H9 (cell line): ENCODE measurements at regions not wholly inside any gene's neighbourhood (a gene's known extent, or its start where the extent isn't known, plus 50 kb on each side); places are given as distances from the start of the nearest gene placed in this dataset.

Source experiments
- DNase-seq: peaks from one replicate; pipeline ENCODE4 v3.0.0-alpha.2; 2017
- H2AFZ ChIP-seq: one replicate; pipeline ENCODE4 v1.6.1; 2013; ENCODE audit warnings: mild to moderate bottlenecking, low read length, control low read depth, moderate library complexity
- H2AK5ac ChIP-seq: 2 replicates; pipeline ENCODE4 v1.6.1; 2013; ENCODE audit warnings: low read length, control low read depth, mixed read lengths; ENCODE audit not compliant: insufficient read length
- H2BK120ac ChIP-seq: one replicate; pipeline ENCODE4 v1.6.1; 2013; ENCODE audit warnings: low read depth, mild to moderate bottlenecking, low read length, control low read depth, inconsistent platforms; ENCODE audit not compliant: poor library complexity, severe bottlenecking
- H2BK12ac ChIP-seq: 2 replicates; pipeline ENCODE4 v1.6.1; 2013; ENCODE audit warnings: low read length, control low read depth, mixed read lengths, low read depth; ENCODE audit not compliant: insufficient read length
- H2BK15ac ChIP-seq: 2 replicates; pipeline ENCODE4 v1.6.1; 2013; ENCODE audit warnings: low read depth, low read length, control low read depth
- H2BK20ac ChIP-seq: one replicate; pipeline ENCODE4 v1.6.1; 2013; ENCODE audit warnings: low read depth, mild to moderate bottlenecking, low read length, control low read depth, inconsistent platforms; ENCODE audit not compliant: poor library complexity, severe bottlenecking
- H2BK5ac ChIP-seq: 2 replicates; pipeline ENCODE4 v1.6.1; 2013; ENCODE audit warnings: low read length, control low read depth, mixed read lengths; ENCODE audit not compliant: insufficient read length
- H3K14ac ChIP-seq: 2 replicates; pipeline ENCODE4 v1.6.1; 2013; ENCODE audit warnings: low read length, control low read depth; ENCODE audit not compliant: insufficient read depth
- H3K18ac ChIP-seq: 2 replicates; pipeline ENCODE4 v1.6.1; 2013; ENCODE audit warnings: low read depth, mild to moderate bottlenecking, mixed read lengths, low read length, control low read depth; ENCODE audit not compliant: insufficient read length
- H3K23ac ChIP-seq: 2 replicates; pipeline ENCODE4 v1.6.1; 2013; ENCODE audit warnings: low read length, control low read depth, mixed read lengths, low read depth; ENCODE audit not compliant: insufficient read length
- H3K23me2 ChIP-seq: 2 replicates; pipeline ENCODE4 v1.6.1; 2013; ENCODE audit warnings: low read depth, mild to moderate bottlenecking, mixed read lengths, low read length, control low read depth; ENCODE audit not compliant: insufficient read length, poor library complexity, severe bottlenecking
- H3K27ac ChIP-seq: 2 replicates; pipeline ENCODE4 v1.5.1; 2013; ENCODE audit warnings: low read length, control low read depth, mixed read lengths, low read depth; ENCODE audit not compliant: insufficient read length
- H3K27me3 ChIP-seq: 2 replicates; pipeline ENCODE4 v1.6.1; 2013; ENCODE audit warnings: low read length, control low read depth, inconsistent platforms; ENCODE audit not compliant: insufficient read depth
- H3K4ac ChIP-seq: 2 replicates; pipeline ENCODE4 v1.6.1; 2013; ENCODE audit warnings: low read depth, mild to moderate bottlenecking, control low read depth, inconsistent platforms, low read length, moderate library complexity
- H3K4me1 ChIP-seq: 2 replicates; pipeline ENCODE4 v1.6.1; 2013; ENCODE audit warnings: low read length, control low read depth, inconsistent platforms; ENCODE audit not compliant: insufficient read depth
- H3K4me2 ChIP-seq: 2 replicates; pipeline ENCODE4 v1.6.1; 2013; ENCODE audit warnings: low read length, control low read depth, mixed read lengths; ENCODE audit not compliant: insufficient read length, insufficient read depth
- H3K56ac ChIP-seq: 2 replicates; pipeline ENCODE4 v1.6.1; 2013; ENCODE audit warnings: low read depth, mild to moderate bottlenecking, mixed read lengths, low read length, control low read depth; ENCODE audit not compliant: insufficient read length
- H3K79me1 ChIP-seq: 2 replicates; pipeline ENCODE4 v1.6.1; 2013; ENCODE audit warnings: low read depth, mild to moderate bottlenecking, moderate library complexity, low read length, control low read depth, inconsistent platforms; ENCODE audit not compliant: insufficient read depth, poor library complexity, severe bottlenecking
- H3K79me2 ChIP-seq: 2 replicates; pipeline ENCODE4 v1.6.1; 2013; ENCODE audit warnings: low read length, control low read depth, inconsistent platforms; ENCODE audit not compliant: insufficient read depth
- H3K9ac ChIP-seq: 2 replicates; pipeline ENCODE4 v1.6.1; 2013; ENCODE audit warnings: low read length, control low read depth, mixed read lengths; ENCODE audit not compliant: insufficient read length; ENCODE audit errors: extremely low read depth
- H3K9me3 ChIP-seq: one replicate; pipeline ENCODE4 v1.6.1; 2013; ENCODE audit warnings: low read depth, low read length, inconsistent platforms; ENCODE audit not compliant: control insufficient read depth
- H3T11ph ChIP-seq: one replicate; pipeline ENCODE4 v1.6.1; 2013; ENCODE audit warnings: mild to moderate bottlenecking, low read length, control low read depth, inconsistent platforms
- H4K20me1 ChIP-seq: one replicate; pipeline ENCODE4 v1.6.1; 2013; ENCODE audit not compliant: control insufficient read depth, insufficient read length, insufficient read depth
- H4K5ac ChIP-seq: 2 replicates; pipeline ENCODE4 v1.6.1; 2013; ENCODE audit warnings: low read depth, mild to moderate bottlenecking, mixed read lengths, low read length, control low read depth; ENCODE audit not compliant: insufficient read length
- H4K8ac ChIP-seq: replicated peaks from 2 replicates; pipeline ENCODE4 v1.6.1; 2013; ENCODE audit warnings: low read length, control low read depth, mixed read lengths, low read depth; ENCODE audit not compliant: insufficient read length
- H4K91ac ChIP-seq: 2 replicates; pipeline ENCODE4 v1.6.1; 2013; ENCODE audit warnings: low read depth, mild to moderate bottlenecking, moderate library complexity, mixed read lengths, low read length, control low read depth; ENCODE audit not compliant: insufficient read length
- H3K27ac Mint-ChIP-seq, 3 experiments: 2 replicates in 2 of 3; 3 replicates in 1 of 3; pipeline ENCODE4 v1.8.0; 2020 to 2021; ENCODE audit warnings: mixed read lengths in 3 of 3, mild to moderate bottlenecking in 1 of 3, moderate library complexity in 1 of 3
- H3K27me3 Mint-ChIP-seq: 2 replicates; pipeline ENCODE4 v1.8.0; 2021; ENCODE audit warnings: low read depth, mild to moderate bottlenecking, moderate library complexity, mixed read lengths
- H3K36me3 Mint-ChIP-seq, 3 experiments: 2 replicates in 2 of 3; 3 replicates in 1 of 3; pipeline ENCODE4 v1.8.0; 2020 to 2021; ENCODE audit warnings: low read depth in 3 of 3, mixed read lengths in 3 of 3; ENCODE audit not compliant: insufficient read depth in 1 of 3
- H3K4me1 Mint-ChIP-seq, 2 experiments: 2 replicates each; pipeline ENCODE4 v1.8.0; 2020; ENCODE audit warnings: mixed read lengths in 2 of 2
- H3K4me3 Mint-ChIP-seq, 2 experiments: 2 replicates in 1 of 2; 3 replicates in 1 of 2; pipeline ENCODE4 v1.8.0; 2020 to 2021; ENCODE audit warnings: mild to moderate bottlenecking in 2 of 2, mixed read lengths in 2 of 2, moderate library complexity in 1 of 2
- H3K9me3 Mint-ChIP-seq, 2 experiments: 2 replicates in 1 of 2; 3 replicates in 1 of 2; pipeline ENCODE4 v1.8.0; 2020; ENCODE audit warnings: mild to moderate bottlenecking in 2 of 2, mixed read lengths in 2 of 2, moderate library complexity in 1 of 2
- CTCF ChIP-seq: fragments of 200-600 bp; sonication (generic); conservative IDR thresholded peaks from 3 replicates; pipeline ENCODE4 v1.8.0; 2021; ENCODE audit warnings: antibody characterized with exemption, mild to moderate bottlenecking
- WGBS: extraction: QIAGEN DNeasy Blood & Tissue Kit; methylation state at CpG from one replicate; pipeline ENCODE4 v1.1.7; 2013; ENCODE audit warnings: missing lambda C conversion rate, low lambda C conversion rate, mixed read lengths; ENCODE audit not compliant: insufficient read length; ENCODE audit errors: extremely low coverage; 5-methylcytosine and 5-hydroxymethylcytosine counted together

GRCh38 chr6:141152951-141153350 lies 979.8 kb upstream of the GJE1 start:
- WGBS, result no CpG with 5 or more reads among the region's 1 CpG
- Histone ChIP-seq H2BK20ac (peak overlapping the region; percentile 97), H2AFZ (no peak overlapping the region), H2BK15ac (no peak overlapping the region), H3K4ac (no peak overlapping the region; the same call in 1 of the 2 replicates), H4K91ac (no peak overlapping the region), H3K23ac (no peak overlapping the region), H2AK5ac (no peak overlapping the region), H3K4me1 (peaks cover 5% of the 10 kb centered on the region), H3K23me2 (no peaks in the 10 kb centered on the region), H3K9ac (no peak overlapping the region), H3K27ac (peak overlapping the region; percentile 46), H3K79me2 (no peaks in the 10 kb centered on the region), H4K20me1 (no peaks in the 10 kb centered on the region), H4K8ac (no peak overlapping the region), H3K79me1 (no peaks in the 10 kb centered on the region), H2BK120ac (peak overlapping the region; percentile 83), H3K27me3 (no peaks in the 10 kb centered on the region), H4K5ac (no peak overlapping the region), H2BK5ac (no peak overlapping the region), H2BK12ac (no peak overlapping the region), H3T11ph (peak overlapping the region; percentile 91), H3K4me2 (no peak overlapping the region), H3K9me3 (no peaks in the 10 kb centered on the region), H3K18ac (peak overlapping the region; percentile 23), H3K56ac (no peak overlapping the region), H3K14ac (no peak overlapping the region)
- Mint-ChIP-seq H3K4me3 (0 out of 5 replicates have a peak overlapping the region, but pooled peaks of 1 of the 2 experiments have one; percentile 14), H3K27me3 (no peaks in the 10 kb centered on the region; the same call in 1 of the 2 replicates), H3K27ac (peak overlapping the region; percentile 96 to 99 (median 98); a peak in 6 of 7 replicates), H3K36me3 (peaks cover 41 to 59% (median 45%) of the 10 kb centered on the region in 3 experiments), H3K4me1 (peaks cover 19 to 23% of the 10 kb centered on the region in 2 experiments), H3K9me3 (peaks cover 39 to 49% of the 10 kb centered on the region in 2 experiments)
- no peak for DNase-seq
- TF ChIP-seq CTCF, result no peak
